Suprapubic skin (tissue), 4 donors: ENCODE measurements at regions not wholly inside any gene's neighbourhood (a gene's known extent, or its start where the extent isn't known, plus 50 kb on each side); places are given as distances from the start of the nearest gene placed in this dataset.

Source experiments
- DNase-seq, 2 donors: peaks; one replicate each; pipeline ENCODE4 v3.0.0-alpha.2; 2019; ENCODE audit warnings: low spot score in 2 of 2
- H3K27ac ChIP-seq: fragments of 200-600 bp; sonication (generic); one replicate; pipeline ENCODE4 v1.5.1; 2019
- H3K27me3 ChIP-seq: fragments of 200-600 bp; sonication (generic); one replicate; pipeline ENCODE4 v1.5.1; 2019
- H3K36me3 ChIP-seq: fragments of 200-600 bp; sonication (generic); one replicate; pipeline ENCODE4 v1.5.1; 2019
- H3K4me1 ChIP-seq: fragments of 200-600 bp; sonication (generic); one replicate; pipeline ENCODE4 v1.5.1; 2019
- H3K4me3 ChIP-seq: fragments of 200-600 bp; sonication (generic); one replicate; pipeline ENCODE4 v1.5.1; 2019; ENCODE audit warnings: mild to moderate bottlenecking
- H3K9me3 ChIP-seq: fragments of 200-600 bp; sonication (generic); one replicate; pipeline ENCODE4 v1.5.1; 2019
- EP300 ChIP-seq: sonication (generic); formaldehyde crosslinking; IDR thresholded peaks from one replicate; pipeline ENCODE4 v1.6.1; 2017; ENCODE audit warnings: antibody characterized with exemption
- POLR2A ChIP-seq, 2 donors: fragments of 450-650 bp; IDR thresholded peaks; one replicate each; pipeline ENCODE4 v1.6.1; 2017; ENCODE audit warnings: antibody characterized with exemption in 2 of 2, mild to moderate bottlenecking in 2 of 2, moderate library complexity in 2 of 2
- POLR2AphosphoS5 ChIP-seq, 3 donors: sonication (generic); formaldehyde crosslinking; IDR thresholded peaks; one replicate each; pipeline ENCODE4 v1.6.1; 2017; ENCODE audit warnings: antibody characterized with exemption in 3 of 3
- whole genome bisulfite sequencing: methylation state at CpG from one replicate; pipeline ENCODE4 v1.1.5; 2018; 5-methylcytosine and 5-hydroxymethylcytosine counted together
- TF ChIP-seq, protein P1 (sequence below), 2 donors: fragments of 200-600 bp in 1 of 2; fragments of 450-650 bp in 1 of 2; sonication (generic) in 1 of 2; IDR thresholded peaks; one replicate each; pipeline ENCODE4 v1.5.1; 2016 to 2019; ENCODE audit warnings: antibody characterized with exemption in 2 of 2, mild to moderate bottlenecking in 1 of 2, moderate library complexity in 1 of 2

DNA sequence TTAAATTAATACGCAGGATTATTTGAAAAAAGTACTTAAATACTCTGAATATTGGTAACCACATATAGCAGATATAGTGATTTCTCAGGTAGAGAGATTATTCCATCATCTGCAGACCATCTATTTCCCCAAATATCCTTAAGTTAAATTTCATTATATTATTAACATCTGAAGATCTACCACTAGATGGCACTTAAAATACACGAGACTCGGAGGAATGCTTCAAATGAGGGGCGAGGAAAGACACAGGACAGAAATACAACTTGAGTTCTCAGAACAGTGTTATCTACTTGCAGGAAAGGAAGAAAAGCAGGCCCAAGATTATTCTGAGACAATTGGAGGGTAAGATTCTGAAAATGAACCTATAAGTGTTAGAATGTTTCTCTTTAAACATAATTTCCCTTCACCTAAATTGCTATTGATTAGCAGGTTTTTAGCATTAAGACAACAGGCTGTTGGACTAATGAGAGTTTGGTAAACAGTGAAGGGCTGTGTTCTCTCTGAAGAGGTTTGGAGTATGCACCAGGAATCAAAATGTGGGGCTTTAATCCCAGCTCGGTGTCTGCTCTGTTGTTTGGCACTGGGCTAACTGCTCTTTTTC is 76.9 kb upstream of the GCFC2 start:
- Histone ChIP-seq H3K27ac (no peak overlapping the region), H3K4me3 (no peak overlapping the region), H3K27me3 (no peaks in the 10 kb centered on the region), H3K36me3 (no peaks in the 10 kb centered on the region), H3K9me3 (no peaks in the 10 kb centered on the region), H3K4me1 (no peaks in the 10 kb centered on the region)
- TF ChIP-seq, protein P1, sequence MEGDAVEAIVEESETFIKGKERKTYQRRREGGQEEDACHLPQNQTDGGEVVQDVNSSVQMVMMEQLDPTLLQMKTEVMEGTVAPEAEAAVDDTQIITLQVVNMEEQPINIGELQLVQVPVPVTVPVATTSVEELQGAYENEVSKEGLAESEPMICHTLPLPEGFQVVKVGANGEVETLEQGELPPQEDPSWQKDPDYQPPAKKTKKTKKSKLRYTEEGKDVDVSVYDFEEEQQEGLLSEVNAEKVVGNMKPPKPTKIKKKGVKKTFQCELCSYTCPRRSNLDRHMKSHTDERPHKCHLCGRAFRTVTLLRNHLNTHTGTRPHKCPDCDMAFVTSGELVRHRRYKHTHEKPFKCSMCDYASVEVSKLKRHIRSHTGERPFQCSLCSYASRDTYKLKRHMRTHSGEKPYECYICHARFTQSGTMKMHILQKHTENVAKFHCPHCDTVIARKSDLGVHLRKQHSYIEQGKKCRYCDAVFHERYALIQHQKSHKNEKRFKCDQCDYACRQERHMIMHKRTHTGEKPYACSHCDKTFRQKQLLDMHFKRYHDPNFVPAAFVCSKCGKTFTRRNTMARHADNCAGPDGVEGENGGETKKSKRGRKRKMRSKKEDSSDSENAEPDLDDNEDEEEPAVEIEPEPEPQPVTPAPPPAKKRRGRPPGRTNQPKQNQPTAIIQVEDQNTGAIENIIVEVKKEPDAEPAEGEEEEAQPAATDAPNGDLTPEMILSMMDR (IDR thresholded peaks at IDR 0.05): no peak
- no peak for TF ChIP-seq POLR2AphosphoS5 (IDR thresholded peaks at IDR 0.05)
- no peak for TF ChIP-seq EP300
- no peak for TF ChIP-seq POLR2A (IDR thresholded peaks at IDR 0.05)
- no peak for DNase-seq
- 17% methylated on average over 5 of the region's 5 CpGs for WGBS

DNA sequence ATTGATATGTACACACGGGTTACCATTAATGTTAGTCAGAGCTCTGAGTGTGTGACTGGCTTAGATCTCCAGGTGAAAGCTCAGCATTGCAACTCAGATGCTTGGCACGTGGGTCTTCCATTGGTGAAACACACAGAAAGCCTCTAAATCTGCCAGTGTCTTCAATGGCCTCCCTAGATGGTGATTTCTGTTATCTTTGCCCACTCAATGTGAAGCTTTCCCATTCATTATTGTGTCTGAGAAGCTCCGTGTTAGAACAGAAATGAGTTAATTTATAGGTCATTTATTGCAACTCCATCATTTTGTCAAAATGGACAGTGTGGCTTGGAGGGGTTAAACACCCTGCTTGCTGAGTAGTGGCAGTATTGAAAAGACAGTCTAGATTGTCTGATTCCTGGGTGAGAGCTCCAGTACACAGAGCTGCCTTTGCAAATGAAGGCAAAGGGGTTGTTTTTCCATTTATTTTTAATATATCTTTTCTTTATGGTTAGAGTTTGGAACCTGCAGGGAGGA is 64.7 kb upstream of the GCFC2 start:
- Histone ChIP-seq H3K36me3 (no peaks in the 10 kb centered on the region), H3K4me1 (no peaks in the 10 kb centered on the region), H3K27ac (no peak overlapping the region), H3K9me3 (peaks cover 3% of the 10 kb centered on the region), H3K4me3 (no peak overlapping the region), H3K27me3 (no peaks in the 10 kb centered on the region)
- 41% methylated on average over 3 of the region's 3 CpGs for WGBS
- DNase-seq: no peak
- no peak for TF ChIP-seq POLR2AphosphoS5 (IDR thresholded peaks at IDR 0.05)
- TF ChIP-seq EP300: no peak
- TF ChIP-seq, protein P1 (IDR thresholded peaks at IDR 0.05): no peak
- TF ChIP-seq POLR2A (IDR thresholded peaks at IDR 0.05): no peak

DNA sequence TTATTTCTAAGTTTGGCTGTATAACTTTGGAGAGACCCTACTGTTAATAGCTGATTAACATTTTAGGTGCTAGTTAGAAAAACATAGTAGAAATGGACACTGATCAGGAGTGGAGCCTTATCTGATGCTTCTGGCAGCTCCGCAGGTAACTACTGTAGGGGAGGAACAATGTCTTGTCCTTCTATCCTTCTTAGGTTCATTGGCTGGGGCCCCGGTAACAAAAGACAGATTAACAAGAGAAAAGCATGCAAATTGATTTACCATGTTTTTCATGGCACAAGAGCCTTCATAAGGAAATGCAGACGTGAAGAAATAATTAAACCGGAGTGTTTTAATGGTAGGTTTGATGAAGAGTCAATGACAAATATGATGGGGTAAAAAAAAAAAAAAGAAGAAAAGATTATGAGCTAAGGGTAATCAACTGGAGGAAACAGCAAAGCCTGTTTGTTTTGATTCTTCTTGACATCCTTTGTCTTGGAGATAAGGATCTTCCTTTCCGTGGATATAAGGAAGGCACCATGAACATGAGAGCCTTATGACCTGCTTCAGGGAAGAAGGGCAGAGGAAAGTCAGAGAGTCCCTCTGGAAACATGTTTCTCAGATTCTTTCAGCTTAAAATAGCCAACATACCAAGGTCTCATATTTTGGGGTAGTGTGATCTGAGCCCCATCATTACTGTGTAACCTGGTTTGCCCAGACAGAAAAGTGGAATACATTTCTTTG is 62.4 kb upstream of the GCFC2 start:
- WGBS: 55% methylated on average over 5 of the region's 5 CpGs
- TF ChIP-seq POLR2A (IDR thresholded peaks at IDR 0.05): no peak
- no peak for TF ChIP-seq EP300
- no peak for TF ChIP-seq POLR2AphosphoS5 (IDR thresholded peaks at IDR 0.05)
- TF ChIP-seq, protein P1 (IDR thresholded peaks at IDR 0.05): no peak
- H3K4me1 ChIP-seq: no peaks in the 10 kb centered on the region
- no peaks in the 10 kb centered on the region for H3K36me3 ChIP-seq
- DNase-seq: no peak
- H3K27me3 ChIP-seq: no peaks in the 10 kb centered on the region
- H3K9me3 ChIP-seq: peaks cover 3% of the 10 kb centered on the region
- H3K27ac ChIP-seq: no peak overlapping the region
- H3K4me3 ChIP-seq: no peak overlapping the region

DNA sequence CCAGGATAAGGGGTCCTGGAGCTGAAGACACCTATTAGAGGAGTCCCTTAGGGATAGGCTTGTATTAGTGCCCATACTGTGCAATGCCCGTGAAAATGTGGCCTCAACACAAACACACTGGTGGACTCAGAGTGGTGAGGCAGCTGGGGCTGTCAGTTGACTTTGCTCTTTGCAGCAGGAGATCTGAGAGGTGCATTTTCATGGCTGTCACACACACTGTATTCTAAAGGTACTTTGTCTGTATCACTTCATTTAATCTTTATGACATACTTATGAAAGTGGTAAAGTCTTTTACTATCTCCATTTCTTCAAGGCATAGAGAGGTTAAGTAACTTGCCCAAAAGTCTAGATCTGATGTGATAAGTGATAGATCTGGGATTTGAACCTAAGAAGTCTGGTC is 55.1 kb upstream of the GCFC2 start:
- Histone ChIP-seq H3K4me3 (no peak overlapping the region), H3K9me3 (no peaks in the 10 kb centered on the region), H3K36me3 (no peaks in the 10 kb centered on the region), H3K27ac (no peak overlapping the region), H3K4me1 (no peaks in the 10 kb centered on the region), H3K27me3 (no peaks in the 10 kb centered on the region)
- no peak for DNase-seq
- 85% methylated on average over 1 of the region's 1 CpG for whole genome bisulfite sequencing
- no peak for TF ChIP-seq POLR2AphosphoS5 (IDR thresholded peaks at IDR 0.05)
- TF ChIP-seq, protein P1 (IDR thresholded peaks at IDR 0.05): no peak
- TF ChIP-seq EP300: no peak
- TF ChIP-seq POLR2A (IDR thresholded peaks at IDR 0.05): no peak

DNA sequence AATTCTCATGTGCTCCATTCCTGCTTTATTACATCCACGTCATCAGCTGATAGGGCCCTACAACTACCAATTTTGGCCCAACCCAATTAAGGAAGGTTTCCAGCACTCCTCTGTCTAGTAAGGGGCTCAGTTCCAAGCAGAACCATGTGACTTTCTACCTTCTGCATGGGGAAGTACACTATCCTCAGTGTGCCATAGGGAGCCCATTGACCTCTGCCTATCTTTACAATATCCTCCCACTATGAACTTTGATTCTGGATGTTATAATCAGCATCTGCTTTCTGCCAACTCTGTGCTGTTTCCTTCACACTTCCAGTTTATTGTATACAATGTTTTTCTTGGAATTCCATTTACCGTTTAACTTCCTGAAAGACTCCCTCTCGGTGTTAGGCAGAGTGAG is 53.9 kb upstream of the GCFC2 start:
- H3K36me3 ChIP-seq: no peaks in the 10 kb centered on the region
- TF ChIP-seq, protein P1 (IDR thresholded peaks at IDR 0.05): no peak
- no peak for TF ChIP-seq EP300
- TF ChIP-seq POLR2AphosphoS5 (IDR thresholded peaks at IDR 0.05): no peak
- no peak overlapping the region for H3K4me3 ChIP-seq
- H3K27ac ChIP-seq: no peak overlapping the region
- WGBS: 74% methylated on average over 3 of the region's 3 CpGs
- no peak for DNase-seq
- no peaks in the 10 kb centered on the region for H3K4me1 ChIP-seq
- H3K27me3 ChIP-seq: no peaks in the 10 kb centered on the region
- H3K9me3 ChIP-seq: no peaks in the 10 kb centered on the region
